Astrocyte (in vitro differentiated cells and primary cell): ENCODE measurements at regions not wholly inside any gene's neighbourhood (a gene's known extent, or its start where the extent isn't known, plus 50 kb on each side); places are given as distances from the start of the nearest gene placed in this dataset.

Experiments used
- CTCF ChIP-seq: IDR thresholded peaks from 2 replicates; pipeline ENCODE4 v1.5.1; 2011; ENCODE audit warnings: low read depth, mild to moderate bottlenecking, inconsistent platforms, low read length, moderate library complexity; ENCODE audit not compliant: insufficient read depth
- EZH2 ChIP-seq: IDR thresholded peaks from 2 replicates; pipeline ENCODE4 v1.6.1; 2012; ENCODE audit warnings: mild to moderate bottlenecking, low read length, inconsistent platforms; ENCODE audit not compliant: insufficient read depth

DNA sequence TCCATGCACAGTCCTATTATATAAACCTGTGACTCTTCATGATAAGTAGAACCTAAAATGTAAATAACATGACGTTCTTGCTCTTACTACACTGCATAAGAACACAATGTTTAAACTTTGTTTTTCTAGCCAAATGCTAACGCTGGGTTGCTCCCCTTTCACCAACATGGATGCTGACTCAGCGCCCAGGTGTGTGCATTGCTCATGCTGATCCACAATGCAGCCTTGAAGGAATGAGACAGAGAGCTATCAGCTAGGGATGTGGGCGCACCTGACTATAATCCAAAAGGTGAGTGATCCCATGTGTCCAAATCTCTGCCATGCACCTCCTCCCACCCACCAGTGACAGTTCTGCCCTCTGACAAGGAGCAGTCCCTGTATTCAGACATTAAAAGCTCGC lies 235.0 kb downstream of the IRS1 start:
- TF ChIP-seq CTCF (no peak), EZH2 (no peak)
